ENCODE measurements at regions not wholly inside any gene's neighbourhood (a gene's known extent, or its start where the extent isn't known, plus 50 kb on each side); places are given as distances from the start of the nearest gene placed in this dataset.
"Not testable (repeated sequence)": the region's sequence is repeated elsewhere in the genome, so short reads cannot be mapped to it uniquely, and the experiment has no call there.

DNA sequence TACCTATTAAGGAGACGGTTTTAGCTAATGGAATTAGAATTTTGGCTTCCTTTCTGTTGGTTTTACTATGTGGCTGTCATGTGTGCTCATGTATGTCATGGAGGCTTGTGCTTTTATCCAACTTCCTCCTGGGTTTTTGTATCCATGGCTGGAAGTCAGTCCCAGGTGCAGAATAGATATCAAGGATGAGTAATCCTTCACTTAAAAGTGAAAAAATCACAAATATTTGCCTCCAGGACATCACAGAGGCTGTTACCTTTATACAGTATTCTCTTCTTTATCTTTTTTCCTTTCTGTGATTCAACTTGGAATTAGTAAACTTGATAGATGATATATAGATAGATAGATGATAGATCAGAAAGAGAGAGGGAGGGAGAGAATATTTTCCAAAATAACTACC, 706.8 kb downstream of the GALC start:
- no peak for DNase-seq

DNA sequence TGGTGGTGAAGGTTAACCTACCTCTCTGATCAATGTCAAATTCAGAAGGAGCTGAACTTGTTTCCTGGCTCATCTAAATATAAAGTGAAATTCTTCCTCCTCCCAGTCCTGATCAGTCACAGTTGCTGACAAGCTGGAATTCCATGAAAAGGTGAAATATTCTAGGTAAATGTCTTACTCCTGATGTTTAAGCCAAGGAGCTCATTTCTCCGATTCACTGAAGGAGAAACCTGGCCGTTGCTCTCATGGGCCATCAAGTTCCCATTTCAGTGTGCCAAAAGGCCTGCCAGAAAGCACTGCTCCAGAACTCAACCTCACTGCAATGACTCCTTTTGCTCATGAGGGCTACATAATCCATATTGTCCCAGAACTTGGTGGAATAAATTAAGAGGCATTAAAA, 707.5 kb downstream of the GALC start:
- no peak for DNase-seq

DNA sequence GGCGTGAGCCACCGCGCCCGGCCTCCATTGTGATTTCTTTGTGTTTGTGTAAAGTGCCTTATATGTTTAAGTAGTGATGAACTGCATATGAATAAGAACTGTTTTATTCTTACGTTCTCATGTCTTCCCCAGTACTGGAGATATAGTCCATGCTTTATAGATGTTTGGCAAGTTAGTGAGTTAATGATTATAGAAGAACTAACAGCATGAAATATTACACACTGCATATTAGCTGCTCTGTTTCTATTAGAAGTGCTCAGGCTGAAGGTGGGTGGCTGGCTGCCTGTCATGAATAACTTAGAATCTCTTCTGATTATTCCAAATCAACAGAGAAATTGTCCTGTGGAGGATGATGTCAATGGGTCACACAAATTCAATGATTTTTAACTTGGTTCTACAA, 709.4 kb downstream of the GALC start:
- no peak for DNase-seq

DNA sequence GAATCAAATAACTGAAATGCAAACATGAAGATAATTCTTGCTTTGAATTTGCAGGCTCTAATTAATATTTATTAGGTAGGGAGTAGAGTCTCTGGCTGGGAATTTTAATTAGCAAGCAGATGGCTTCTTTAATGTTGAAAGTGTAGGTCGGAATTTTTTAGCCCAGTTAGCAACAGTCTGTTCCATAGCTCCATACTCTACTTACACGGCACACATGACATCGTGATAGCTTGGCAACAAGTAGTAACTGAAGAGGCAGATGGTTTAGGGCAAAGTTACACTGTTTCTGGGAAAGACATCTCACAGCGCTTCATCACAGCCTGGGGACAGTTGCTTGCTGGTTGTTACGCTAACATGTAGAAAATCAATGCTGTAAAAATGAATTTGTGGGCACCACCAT, 710.7 kb downstream of the GALC start:
- no peak for DNase-seq

DNA sequence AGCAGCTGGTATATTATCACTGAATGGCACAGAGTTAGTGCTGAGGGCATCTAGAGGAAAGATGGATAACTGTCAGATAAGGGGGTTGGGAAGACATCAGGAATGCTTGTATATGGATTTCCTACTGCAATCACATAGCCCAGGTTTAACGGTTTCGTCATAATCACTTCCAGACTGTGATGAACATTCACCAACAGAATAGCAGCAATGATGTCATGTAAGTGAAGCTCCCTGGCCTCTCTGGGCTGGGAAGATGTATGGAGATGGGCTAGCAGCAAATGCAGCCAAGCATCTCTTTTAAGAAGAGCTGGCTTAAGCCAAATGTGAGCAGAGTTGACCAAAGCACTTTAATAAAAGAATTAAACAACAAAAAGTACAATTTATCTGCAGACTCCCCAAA, 714.6 kb downstream of the GALC start:
- DNase-seq: no peak

DNA sequence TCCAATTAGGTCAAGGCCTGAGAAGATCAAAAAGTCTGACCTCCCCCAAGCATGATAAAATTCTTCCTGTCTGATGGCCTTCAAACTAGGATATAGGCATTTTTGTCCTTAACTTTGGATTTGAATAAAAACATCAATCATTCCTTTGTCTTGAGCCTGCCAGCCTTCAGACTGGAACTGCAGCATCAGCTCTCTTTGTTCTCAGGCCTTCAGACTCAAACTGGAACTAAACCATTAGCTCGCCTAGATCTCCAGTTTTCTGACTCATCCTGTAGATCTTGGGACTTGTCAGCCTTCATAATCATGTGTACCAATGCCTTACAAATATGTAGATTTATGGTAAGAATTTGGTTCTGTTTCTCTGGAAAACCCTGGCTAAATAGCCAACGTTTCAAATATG, 721.7 kb downstream of the GALC start:
- no peak for DNase-seq

DNA sequence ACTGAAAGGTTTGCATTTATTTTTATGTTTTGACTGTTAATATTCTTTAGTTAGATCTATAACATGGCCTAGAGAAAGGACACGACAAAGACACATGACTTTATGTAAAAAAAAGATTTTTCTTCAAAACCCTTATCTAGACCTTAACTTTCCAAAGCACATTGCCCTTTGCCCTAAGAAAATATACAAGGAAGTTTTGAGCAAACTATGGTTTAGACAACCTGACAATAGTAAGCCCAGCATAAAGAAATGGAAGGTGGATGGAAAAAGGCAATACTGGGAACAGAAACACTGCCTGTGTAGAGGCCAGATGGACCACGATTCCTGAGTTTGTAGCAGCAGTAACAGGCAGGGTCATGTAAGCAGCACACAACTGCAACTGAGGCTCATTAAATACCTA, 724.0 kb downstream of the GALC start:
- no peak for DNase-seq

DNA sequence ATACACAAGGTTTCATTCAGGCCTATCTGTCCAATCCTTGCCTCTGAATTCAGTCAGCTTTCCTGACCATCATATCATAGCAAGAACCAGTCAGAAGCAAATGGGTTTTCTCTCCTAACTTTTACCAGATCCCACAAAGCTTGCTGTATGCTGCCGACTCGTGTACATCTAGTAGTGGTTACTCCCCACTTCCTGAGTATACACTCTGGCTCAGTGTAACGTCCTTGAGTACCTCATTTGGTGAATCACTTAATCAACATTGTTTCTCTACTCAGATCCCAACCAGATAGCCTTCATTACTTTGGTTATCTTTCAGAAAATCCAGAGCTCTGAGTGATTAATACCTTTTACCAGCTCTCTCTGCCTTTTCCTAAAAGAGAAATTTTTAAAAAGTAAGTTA, 728.2 kb downstream of the GALC start:
- DNase-seq: no peak

DNA sequence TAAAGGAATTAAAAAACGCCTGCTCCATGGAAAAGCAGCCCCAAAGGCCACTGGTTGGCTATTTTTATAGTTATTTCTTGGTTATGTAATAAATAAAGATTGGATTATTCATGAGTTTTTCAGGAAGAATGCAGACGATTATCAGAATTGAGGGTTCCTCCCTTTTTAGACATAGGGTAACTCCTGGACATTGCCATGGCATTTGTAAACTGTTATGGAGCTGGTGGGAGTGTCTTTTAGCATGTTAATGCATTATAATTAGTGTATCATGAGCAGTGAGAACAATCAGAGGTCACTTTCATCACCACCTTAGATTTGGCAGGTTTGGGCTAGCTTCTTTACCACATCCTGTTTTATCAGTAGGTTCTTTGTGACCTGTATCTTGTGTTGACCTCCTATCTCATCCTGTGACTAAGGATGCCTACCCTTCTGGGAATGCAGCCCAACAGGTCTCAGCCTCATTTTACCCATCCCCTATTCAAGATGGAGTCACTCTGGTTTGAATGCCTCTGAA, 728.7 kb downstream of the GALC start:
- no peak for DNase-seq

DNA sequence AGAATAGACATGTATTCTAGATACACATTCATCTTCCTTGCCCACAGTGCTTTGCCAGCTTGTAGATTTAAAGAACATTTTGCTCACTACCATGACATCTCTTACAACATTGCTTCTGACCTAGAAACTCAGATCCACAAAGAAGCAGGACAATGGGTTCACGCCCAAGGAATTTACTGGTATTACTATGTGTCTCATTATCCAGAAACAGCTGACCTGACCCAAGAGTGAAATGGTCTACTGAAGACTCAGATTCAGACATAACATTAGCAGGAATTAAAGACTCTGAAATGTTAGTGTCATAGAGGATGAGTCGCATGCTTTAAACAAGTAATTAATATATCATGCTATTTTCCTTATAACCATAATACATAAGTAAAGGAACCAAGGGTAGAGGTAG, 731.4 kb downstream of the GALC start:
- DNase-seq: no peak

DNA sequence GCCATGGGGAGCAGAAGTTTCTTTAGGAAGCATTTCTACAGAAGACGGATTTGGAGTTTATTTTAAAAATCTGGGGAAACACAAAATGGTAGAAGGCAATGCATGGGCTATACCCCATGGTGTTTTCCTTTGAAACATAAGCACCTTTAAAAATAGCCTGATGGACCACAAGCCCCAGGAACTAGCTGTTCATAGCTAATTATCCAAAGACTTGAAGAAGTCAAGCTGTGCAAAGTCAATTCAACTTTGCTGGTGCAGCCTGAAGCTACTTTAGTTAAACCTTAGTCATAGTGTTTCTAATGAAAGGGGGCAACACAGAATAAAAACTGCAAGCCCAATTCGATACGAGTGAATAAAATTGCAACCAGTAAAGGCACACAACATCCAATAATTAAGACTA, 732.5 kb downstream of the GALC start:
- no peak for DNase-seq

DNA sequence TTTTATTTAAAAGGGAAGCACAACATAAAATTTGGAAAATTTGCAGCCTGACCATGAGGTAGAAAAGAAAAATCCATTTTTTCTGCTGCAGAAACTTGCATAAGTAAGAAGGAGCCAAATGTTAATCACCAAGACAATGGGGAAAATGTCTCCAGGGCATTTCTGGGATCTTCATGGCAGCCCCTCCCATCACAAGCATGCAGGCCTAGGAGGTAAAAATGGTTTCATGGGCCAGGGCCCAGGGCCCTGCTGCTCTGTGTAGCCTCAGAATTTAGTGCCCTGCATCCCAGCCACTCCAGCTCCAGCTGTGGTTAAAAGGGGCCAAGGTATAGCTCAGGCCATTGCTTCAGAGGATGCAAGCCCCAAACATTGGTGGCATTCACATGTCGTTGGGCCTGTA, 735.6 kb downstream of the GALC start:
- no peak for DNase-seq

DNA sequence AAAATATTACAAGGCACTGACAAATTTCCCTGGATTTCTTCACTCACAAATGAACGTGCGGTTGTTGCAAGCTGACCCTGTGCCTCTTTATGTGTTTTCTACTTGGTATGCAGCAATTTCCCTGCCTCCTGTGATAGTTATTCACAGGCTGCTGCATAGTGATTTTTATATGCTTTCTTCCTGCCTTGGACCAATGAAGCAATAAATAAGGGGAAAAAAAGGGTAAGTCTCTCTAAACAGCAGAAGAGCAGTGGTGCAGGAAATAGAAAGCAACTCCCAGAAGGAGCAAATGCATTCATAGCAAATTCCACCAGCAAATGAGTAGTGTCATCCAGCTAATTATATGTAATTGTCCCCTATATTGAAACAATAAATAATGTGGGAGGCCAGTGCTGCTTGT, 737.9 kb downstream of the GALC start:
- DNase-seq: no peak

DNA sequence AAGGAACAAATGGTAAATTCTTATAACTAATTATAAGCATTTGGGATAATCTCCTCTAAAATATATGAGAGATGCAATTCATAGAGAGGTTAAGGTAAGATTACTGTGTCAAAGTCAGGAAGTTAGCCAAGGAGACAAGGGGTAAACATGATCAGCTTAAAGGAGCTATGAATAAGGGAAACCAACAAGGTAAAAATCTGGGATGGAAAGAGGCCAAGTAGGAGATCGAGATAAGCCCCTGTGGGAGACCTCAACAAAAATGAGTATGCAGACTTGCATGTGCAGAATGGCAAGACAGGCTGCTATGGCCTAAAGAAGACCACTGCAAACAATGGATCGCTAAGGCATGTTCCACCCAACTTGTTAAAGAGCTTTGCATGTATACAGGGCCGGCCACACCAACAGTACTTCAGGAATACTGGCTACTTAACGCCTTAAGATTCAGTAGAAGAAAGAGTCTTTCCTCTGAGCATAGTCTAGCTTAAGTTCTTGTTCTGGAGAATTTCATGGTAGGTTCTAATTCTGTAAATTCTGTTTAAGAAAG, 738.6 kb downstream of the GALC start:
- no peak for DNase-seq

DNA sequence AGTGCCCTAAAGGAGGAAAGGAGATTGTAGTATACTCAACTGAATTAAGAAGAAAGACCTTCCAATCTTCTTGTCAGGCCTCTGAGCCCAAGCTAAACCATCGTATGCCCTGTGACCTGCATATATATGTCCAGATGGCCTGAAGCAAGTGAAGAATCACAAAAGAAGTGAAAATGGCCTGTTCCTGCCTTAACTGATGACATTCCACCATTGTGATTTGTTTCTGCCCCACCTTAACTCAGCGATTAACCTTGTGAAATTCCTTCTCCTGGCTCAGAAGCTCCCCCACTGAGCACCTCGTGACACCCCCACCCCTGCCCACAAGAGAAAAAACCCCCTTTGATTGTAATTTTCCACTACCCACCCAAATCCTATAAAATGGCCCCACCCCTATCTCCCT, 739.2 kb downstream of the GALC start:
- DNase-seq: not testable (repeated sequence)

DNA sequence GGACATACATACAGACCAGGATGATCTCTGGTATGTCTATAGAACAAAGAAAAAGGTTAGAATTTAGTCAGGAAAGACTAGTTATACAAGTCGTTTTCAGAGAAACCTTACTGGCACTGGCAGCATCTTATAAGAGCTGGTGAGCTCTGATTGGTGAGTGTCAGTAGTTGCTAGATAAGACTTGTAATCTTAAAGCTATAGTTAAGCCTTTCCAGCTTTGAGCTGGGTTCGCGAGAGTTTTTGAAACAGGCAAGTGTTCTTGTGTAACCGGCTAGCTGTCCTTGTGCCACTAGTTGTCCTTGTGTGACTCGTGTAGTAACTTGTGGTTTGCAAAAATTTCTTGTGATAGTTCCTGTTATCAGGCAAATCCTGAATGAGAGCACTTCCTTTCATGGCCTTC, 740.9 kb downstream of the GALC start:
- DNase-seq: no peak

DNA sequence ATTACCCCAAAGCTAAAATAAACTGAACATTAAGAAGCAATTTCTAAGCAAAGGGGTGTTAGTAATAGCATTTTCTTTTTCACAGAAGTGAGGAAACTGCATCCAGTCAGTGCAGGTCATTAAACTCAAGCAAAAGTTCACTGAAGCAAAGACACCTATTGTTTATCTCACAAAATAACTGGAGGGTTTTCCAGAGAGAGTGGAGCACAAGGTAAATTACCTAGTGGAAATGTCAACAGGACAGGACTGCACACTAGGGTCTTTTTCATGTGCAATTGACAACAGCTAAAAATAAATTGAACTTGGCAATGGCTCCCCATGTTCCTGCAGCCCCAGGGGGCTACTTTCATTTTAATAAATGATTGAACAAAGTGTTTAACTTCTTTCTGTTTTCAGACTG, 742.0 kb downstream of the GALC start:
- no peak for DNase-seq

DNA sequence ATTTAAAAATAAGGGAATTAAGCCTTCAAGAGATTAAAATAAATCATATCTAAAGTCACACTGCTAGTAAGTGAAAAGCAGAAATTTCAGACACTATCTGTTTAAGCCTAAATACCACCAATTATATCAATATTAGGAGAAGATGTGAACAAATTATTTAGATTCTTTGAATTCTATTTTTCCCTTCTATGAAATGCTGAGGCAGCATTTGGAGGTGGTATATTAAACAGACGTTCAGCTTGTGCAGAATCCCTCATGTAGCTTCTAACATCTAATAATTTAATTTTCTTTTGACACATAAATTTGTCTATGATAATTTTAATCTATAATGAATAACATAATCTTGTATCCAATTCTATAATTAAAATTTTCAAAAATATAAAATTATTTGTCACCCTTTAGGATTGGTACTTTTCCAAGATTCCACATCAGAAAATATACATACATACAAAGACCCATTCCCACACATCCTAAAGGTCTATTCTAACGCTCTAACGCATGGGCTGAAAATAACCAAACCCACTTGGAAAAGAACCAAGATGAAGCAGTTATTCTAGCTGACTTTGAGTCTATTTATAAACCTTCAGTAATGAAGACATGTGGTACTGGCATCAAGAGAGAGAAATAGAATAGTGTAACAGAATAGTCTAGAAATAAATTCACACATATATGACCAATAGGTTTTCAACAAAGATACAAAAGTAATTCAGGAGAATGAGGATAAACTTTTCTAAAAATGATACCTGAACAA, 751.8 kb downstream of the GALC start:
- no peak for DNase-seq

DNA sequence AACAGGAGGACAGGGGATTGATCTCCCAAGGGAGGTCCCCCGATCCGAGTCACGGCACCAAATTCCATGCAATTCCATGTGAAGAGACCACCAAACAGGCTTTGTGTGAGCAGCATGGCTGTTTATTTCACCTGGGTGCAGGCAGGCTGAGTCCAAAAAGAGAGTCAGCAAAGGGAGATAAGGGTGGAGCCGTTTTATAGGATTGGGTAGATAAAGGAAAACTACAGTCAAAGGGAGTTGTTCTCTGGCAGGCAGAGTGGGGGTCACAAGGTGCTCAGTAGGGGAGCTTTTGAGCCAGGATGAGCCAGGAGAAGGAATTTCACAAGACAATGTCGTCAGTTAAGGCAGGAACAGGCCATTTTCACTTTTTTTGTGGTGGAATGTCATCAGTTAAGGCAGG, 752.7 kb downstream of the GALC start:
- not testable (repeated sequence) for DNase-seq

DNA sequence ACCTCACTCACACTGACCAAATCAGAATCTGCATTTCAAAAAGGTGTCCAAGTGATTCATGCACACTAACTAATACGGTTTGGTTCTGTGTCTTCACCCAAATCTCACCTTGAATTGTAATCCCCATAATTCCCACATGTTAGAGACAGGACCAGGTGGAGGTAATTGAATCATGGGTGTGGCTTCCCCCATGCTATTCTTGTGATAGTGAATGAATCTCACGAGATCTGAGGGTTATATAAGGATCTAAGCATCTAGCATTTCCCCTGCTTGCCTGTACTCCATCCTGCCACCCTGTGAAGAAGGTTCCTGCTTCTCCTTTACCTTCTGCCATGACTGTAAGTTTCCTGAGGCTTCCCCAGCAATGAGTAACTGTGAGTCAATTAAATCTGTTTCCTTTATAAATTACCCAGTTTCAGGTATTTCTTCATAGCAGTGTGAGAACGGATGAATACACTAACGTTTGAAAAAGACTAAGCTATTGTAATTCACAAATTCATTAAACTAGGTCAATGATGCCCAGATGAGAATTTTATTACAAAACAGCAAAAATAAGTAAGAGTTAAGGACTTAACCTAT, 759.1 kb downstream of the GALC start:
- no peak for DNase-seq

DNA sequence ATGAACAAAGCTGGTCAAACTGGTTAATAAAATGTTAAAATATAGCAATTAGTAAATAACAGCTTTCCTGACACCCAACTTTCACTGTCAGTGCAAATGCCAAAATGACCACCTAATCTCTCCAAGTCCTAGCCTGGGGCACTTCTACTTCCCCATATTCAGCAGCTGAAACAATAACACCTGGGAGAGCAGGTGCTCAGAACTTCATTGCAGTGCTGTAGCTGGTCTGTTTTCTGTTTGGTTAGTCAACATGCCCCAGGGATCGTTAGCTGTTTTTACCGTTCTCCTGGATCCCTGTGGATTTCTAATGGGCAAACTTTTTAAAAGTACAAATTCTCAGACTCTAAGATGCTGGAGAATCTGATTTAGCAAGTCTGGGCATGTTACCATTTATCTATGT, 759.7 kb downstream of the GALC start:
- DNase-seq: no peak

DNA sequence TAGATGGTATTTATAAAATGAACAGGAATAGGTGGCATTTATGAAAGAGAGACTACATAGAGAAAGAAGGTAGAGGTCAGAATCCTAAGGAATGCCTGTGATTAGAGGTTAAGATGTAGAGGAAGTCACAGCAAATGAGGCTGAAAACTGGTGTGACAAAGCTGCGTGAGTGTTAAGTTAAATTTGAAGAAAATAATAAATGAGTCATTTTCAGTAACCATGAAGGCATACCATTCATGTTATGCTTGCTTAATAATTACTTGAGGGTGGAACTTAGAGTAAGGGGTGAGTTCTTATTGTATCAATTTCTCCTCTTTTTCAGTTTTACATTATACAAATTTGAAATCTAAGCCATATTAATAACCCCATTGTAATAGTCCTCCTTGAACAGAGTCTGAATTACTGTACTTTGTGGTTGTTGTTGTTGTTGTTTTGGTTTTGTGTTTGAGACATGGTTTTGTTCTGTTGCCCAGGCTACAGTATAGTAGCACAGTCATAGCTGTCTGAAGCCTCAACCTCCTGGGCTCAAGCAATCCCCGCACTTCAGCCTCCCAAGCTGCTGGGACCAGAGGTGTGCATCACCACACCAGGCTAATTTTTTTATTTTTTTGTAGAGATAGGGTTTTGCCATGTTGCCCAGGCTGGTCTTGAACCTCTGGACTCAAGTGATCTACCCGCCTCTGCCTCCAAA, 761.5 kb downstream of the GALC start:
- DNase-seq: no peak

DNA sequence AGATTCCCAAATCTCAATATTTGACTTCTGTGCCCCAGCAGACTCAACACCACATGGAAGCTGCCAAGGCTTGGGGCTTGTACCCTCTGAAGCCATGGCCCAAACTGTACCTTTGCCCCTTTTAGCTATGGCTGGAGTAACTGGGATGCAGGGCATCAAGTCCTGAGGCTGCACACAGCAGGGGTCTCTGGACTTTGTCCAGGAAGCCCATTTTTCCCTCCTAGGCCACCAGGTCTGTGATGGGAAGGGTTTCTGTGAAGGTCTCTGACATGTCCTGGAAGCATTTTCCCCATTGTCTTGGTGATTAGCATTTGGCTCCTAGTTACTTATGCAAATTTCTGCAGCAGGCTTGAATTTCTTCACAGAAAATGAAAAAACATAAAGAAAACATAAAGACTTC, 762.3 kb downstream of the GALC start:
- no peak for DNase-seq

DNA sequence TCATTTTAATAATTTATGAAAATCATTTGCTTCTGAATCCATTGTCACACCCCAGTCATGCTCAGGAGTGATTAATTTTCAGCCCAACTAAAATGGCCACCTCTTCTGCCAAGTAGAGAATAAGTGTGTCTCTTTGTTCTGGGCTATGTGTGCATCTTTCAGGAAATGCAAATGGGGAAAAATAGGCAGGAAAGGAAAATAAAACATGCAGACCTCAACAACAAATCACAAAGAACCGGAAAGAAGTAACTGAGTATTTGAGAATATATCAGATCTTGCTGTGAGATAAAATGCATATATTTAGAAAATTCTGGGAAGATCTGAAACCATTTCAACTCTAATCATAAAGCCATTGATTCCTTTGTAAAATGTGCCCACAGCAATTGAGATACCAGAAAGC, 763.9 kb downstream of the GALC start:
- no peak for DNase-seq
